ENCODE measurements at regions not wholly inside any gene's neighbourhood (a gene's known extent, or its start where the extent isn't known, plus 50 kb on each side); places are given as distances from the start of the nearest gene placed in this dataset.

GRCh38 chr2:154914561-154914960 is 216.1 kb downstream of the KCNJ3 start:
- TF ChIP-seq POLR2AphosphoS5 (IDR thresholded peaks at IDR 0.05) (no peak), CTCF (IDR thresholded peaks at IDR 0.05) (no peak)
